A549 (cell line): ENCODE measurements at regions not wholly inside any gene's neighbourhood (a gene's known extent, or its start where the extent isn't known, plus 50 kb on each side); places are given as distances from the start of the nearest gene placed in this dataset.

Source experiments
- ATAC-seq, 2 experiments: fragments of 200-7000 bp in 1 of 2; fragments of >200 bp in 1 of 2; cut with Nextera tagmentation in 1 of 2; cut with Tn5 transposase in 1 of 2; 3 replicates each; pipeline versions ENCODE4 v1.8.0 to v1.9.1; 2018 to 2020; ENCODE audit warnings: mild to moderate bottlenecking in 1 of 2, moderate library complexity in 1 of 2
- CTCF ChIA-PET: fragments of 300-600 bp; sonication (Branson Sonifier 250); formaldehyde crosslinking; extraction: SDS; loops from one replicate; lab custom pipeline; 2021; ENCODE audit warnings: antibody characterized with exemption, inconsistent platforms; lab: Yijun Ruan, JAX
- POLR2A ChIA-PET: fragments of 350-600 bp; formaldehyde crosslinking; extraction: SDS; loops from one replicate; lab custom pipeline; 2021; ENCODE audit warnings: antibody characterized with exemption, inconsistent platforms; lab: Yijun Ruan, JAX
- DNase-seq, 2 experiments: peaks; one replicate each; pipeline versions ENCODE4 v3.0.0 to v3.0.0-alpha.2; 2011 to 2016; ENCODE audit warnings: low read depth in 1 of 2, low spot score in 1 of 2
- FAIRE-seq: peaks from 2 replicates; lab custom pipeline; 2011; peaks lifted over from hg19 to GRCh38; lab: Jason Lieb, UNC
- H3K27ac ChIP-seq, 2 experiments: fragments of >200 bp; sonication (Bioruptor Twin); formaldehyde crosslinking; 3 replicates each; pipeline ENCODE4 v1.5.1; 2016 to 2017
- H3K4me1 ChIP-seq: fragments of >200 bp; sonication (Bioruptor Twin); formaldehyde crosslinking; 3 replicates; pipeline ENCODE4 v1.6.1; 2016
- H3K4me2 ChIP-seq: fragments of >200 bp; sonication (Bioruptor Twin); formaldehyde crosslinking; 3 replicates; pipeline ENCODE4 v1.6.1; 2016
- H3K4me3 ChIP-seq: fragments of >200 bp; sonication (Bioruptor Twin); formaldehyde crosslinking; 3 replicates; pipeline ENCODE4 v1.5.1; 2016
- H3K9me3 ChIP-seq: fragments of >200 bp; sonication (Bioruptor Twin); formaldehyde crosslinking; 3 replicates; pipeline ENCODE4 v1.6.1; 2016
- ATOH8 ChIP-seq: fragments of 250-450 bp; sonication (Bioruptor Pico); IDR thresholded peaks from 2 replicates; pipeline ENCODE4 v1.5.0; 2020; ENCODE audit warnings: low read depth, mild to moderate bottlenecking, moderate library complexity
- BHLHE40 ChIP-seq: IDR thresholded peaks from 2 replicates; pipeline ENCODE4 v1.6.1; 2012; ENCODE audit warnings: low read depth, low read length, inconsistent platforms
- CEBPB ChIP-seq, 2 experiments: fragments of >200 bp in 1 of 2; sonication (Bioruptor Twin) in 1 of 2; formaldehyde crosslinking in 1 of 2; IDR thresholded peaks; 2 replicates each; pipeline ENCODE4 v1.6.1; 2012 to 2016
- CHD2 ChIP-seq: fragments of 150-350 bp; IDR thresholded peaks from 2 replicates; pipeline ENCODE4 v1.6.1; 2014; ENCODE audit warnings: low read length; ENCODE audit not compliant: partially characterized antibody
- CHD4 ChIP-seq: fragments of 200-600 bp; sonication (generic); IDR thresholded peaks from 2 replicates; pipeline ENCODE4 v1.6.1; 2016; ENCODE audit warnings: antibody characterized with exemption, mild to moderate bottlenecking, borderline replicate concordance
- E2F6 ChIP-seq: IDR thresholded peaks from 2 replicates; pipeline ENCODE4 v1.6.1; 2012; ENCODE audit warnings: low read depth, borderline replicate concordance
- EHMT2 ChIP-seq: fragments of 200-600 bp; sonication (generic); IDR thresholded peaks from 2 replicates; pipeline ENCODE4 v1.6.1; 2016; ENCODE audit warnings: antibody characterized with exemption, low read depth, mild to moderate bottlenecking, moderate library complexity
- ELK1 ChIP-seq: fragments of 150-350 bp; IDR thresholded peaks from 2 replicates; pipeline ENCODE4 v1.6.1; 2014; ENCODE audit warnings: low read depth, mild to moderate bottlenecking, low read length
- GATA3 ChIP-seq: IDR thresholded peaks from 2 replicates; pipeline ENCODE4 v1.6.1; 2012; ENCODE audit warnings: borderline replicate concordance
- HDAC2 ChIP-seq: fragments of 200-600 bp; sonication (generic); IDR thresholded peaks from 2 replicates; pipeline ENCODE4 v1.6.1; 2016
- HOXB13 ChIP-seq: fragments of 250-450 bp; sonication (Bioruptor Pico); IDR thresholded peaks from 2 replicates; pipeline ENCODE4 v1.5.0; 2020; ENCODE audit warnings: low read depth, mild to moderate bottlenecking, moderate library complexity
- HOXB5 ChIP-seq: fragments of 250-450 bp; sonication (Bioruptor Pico); IDR thresholded peaks from 2 replicates; pipeline ENCODE4 v1.5.0; 2020; ENCODE audit warnings: mild to moderate bottlenecking, moderate library complexity
- JUN ChIP-seq, 2 experiments: fragments of >200 bp; sonication (Bioruptor Twin); formaldehyde crosslinking; IDR thresholded peaks; 2 replicates in 1 of 2; 3 replicates in 1 of 2; pipeline ENCODE4 v1.6.1; 2016 to 2017
- KDM1A ChIP-seq: fragments of 200-600 bp; sonication (generic); IDR thresholded peaks from 2 replicates; pipeline ENCODE4 v1.6.1; 2016; ENCODE audit warnings: low read depth, mild to moderate bottlenecking
- MAFK ChIP-seq: fragments of 450-650 bp; IDR thresholded peaks from 2 replicates; pipeline ENCODE4 v1.6.1; 2014; ENCODE audit not compliant: partially characterized antibody
- MAZ ChIP-seq: fragments of 150-350 bp; IDR thresholded peaks from 2 replicates; pipeline ENCODE4 v1.6.1; 2014; ENCODE audit warnings: antibody characterized with exemption, low read depth, low read length, borderline replicate concordance
- MYC ChIP-seq: IDR thresholded peaks from 2 replicates; pipeline ENCODE4 v1.6.1; 2012; ENCODE audit warnings: mild to moderate bottlenecking, inconsistent platforms, low read length, improper control_type of control experiment, borderline replicate concordance
- NFE2L2 ChIP-seq: fragments of 150-350 bp; conservative IDR thresholded peaks from 2 replicates; pipeline ENCODE4 v1.6.1; 2014; ENCODE audit warnings: low read length
- NPAS2 ChIP-seq: fragments of 250-450 bp; sonication (Bioruptor Pico); IDR thresholded peaks from 2 replicates; pipeline ENCODE4 v1.8.0; 2022; ENCODE audit warnings: mild to moderate bottlenecking, moderate library complexity, borderline replicate concordance
- PHF8 ChIP-seq: fragments of 200-600 bp; sonication (generic); IDR thresholded peaks from 2 replicates; pipeline ENCODE4 v1.6.1; 2016; ENCODE audit warnings: low read depth, mild to moderate bottlenecking, antibody characterized with exemption, moderate library complexity, borderline replicate concordance
- POLR2A ChIP-seq: IDR thresholded peaks from 2 replicates; pipeline ENCODE4 v1.6.1; 2012; ENCODE audit warnings: mild to moderate bottlenecking, low read length
- RAD21 ChIP-seq, 2 experiments: fragments of >200 bp in 1 of 2; sonication (Bioruptor Twin) in 1 of 2; formaldehyde crosslinking in 1 of 2; IDR thresholded peaks in 1 of 2; conservative IDR thresholded peaks in 1 of 2; 2 replicates in 1 of 2; 3 replicates in 1 of 2; pipeline ENCODE4 v1.6.1; 2012 to 2018; ENCODE audit warnings: inconsistent platforms in 1 of 2
- RARB ChIP-seq: fragments of 250-450 bp; sonication (Bioruptor Pico); IDR thresholded peaks from 2 replicates; pipeline ENCODE4 v1.8.0; 2021; ENCODE audit warnings: mild to moderate bottlenecking, moderate library complexity
- RFX5 ChIP-seq: fragments of 450-650 bp; IDR thresholded peaks from 2 replicates; pipeline ENCODE4 v1.7.1; 2014; ENCODE audit warnings: antibody characterized with exemption, mild to moderate bottlenecking, moderate library complexity
- RNF2 ChIP-seq: fragments of 200-600 bp; sonication (generic); IDR thresholded peaks from 2 replicates; pipeline ENCODE4 v1.6.1; 2016; ENCODE audit warnings: low read depth, mild to moderate bottlenecking, antibody characterized with exemption, moderate library complexity, borderline replicate concordance
- SMC3 ChIP-seq: fragments of >200 bp; sonication (Bioruptor Twin); formaldehyde crosslinking; IDR thresholded peaks from 3 replicates; pipeline ENCODE4 v1.6.1; 2018; ENCODE audit warnings: inconsistent platforms
- TFCP2L1 ChIP-seq: fragments of 250-450 bp; sonication (Bioruptor Pico); IDR thresholded peaks from 2 replicates; pipeline ENCODE4 v1.5.0; 2021; ENCODE audit warnings: mild to moderate bottlenecking
- ZC3H11A ChIP-seq: fragments of 450-650 bp; IDR thresholded peaks from 2 replicates; pipeline ENCODE4 v1.6.1; 2014; ENCODE audit warnings: antibody characterized with exemption, mild to moderate bottlenecking
- ZSCAN20 ChIP-seq: fragments of 250-450 bp; sonication (Bioruptor Pico); IDR thresholded peaks from 2 replicates; pipeline ENCODE4 v1.8.0; 2022; ENCODE audit warnings: mild to moderate bottlenecking, moderate library complexity
- WGBS: methylation state at CpG from one replicate; pipeline ENCODE4 v1.1.6; 2017; ENCODE audit errors: missing lambda C conversion rate; 5-methylcytosine and 5-hydroxymethylcytosine counted together
- TF ChIP-seq, protein P1 (sequence below): IDR thresholded peaks from 2 replicates; pipeline ENCODE4 v1.6.1; 2012

DNA sequence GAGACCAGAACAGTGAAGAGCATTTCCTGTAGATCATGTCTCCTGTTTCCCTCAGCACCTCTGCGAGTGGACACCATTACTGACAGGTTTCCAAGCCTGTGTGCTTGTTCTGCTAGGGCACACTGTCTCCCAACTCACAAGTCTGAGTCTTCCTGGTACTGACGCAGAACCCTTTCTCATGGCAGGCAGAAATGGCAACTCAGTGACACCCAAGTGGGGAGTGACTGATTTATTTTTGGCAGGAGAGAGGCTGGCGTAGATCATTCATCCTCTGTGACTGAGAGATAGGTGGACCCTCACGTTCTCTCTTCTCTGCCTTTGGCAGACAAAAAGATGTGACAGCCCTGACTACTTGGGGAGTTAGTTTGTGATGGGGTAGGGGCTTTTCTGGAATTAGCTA, 183.4 kb downstream of the RFC3 start:
- no peak for ATAC-seq
- no peak for DNase-seq
- CTCF ChIA-PET = no interaction called here
- Histone ChIP-seq H3K4me2 (no peak overlapping the region), H3K9me3 (no peaks in the 10 kb centered on the region), H3K4me3 (no peak overlapping the region), H3K27ac (no peak overlapping the region), H3K4me1 (peaks cover 7% of the 10 kb centered on the region; the same call in 1 of the 3 replicates)
- no peak for FAIRE-seq
- TF ChIP-seq SMC3 (no peak), BHLHE40 (no peak), ZC3H11A (no peak), RNF2 (no peak), ATOH8 (CRISPR knock-in tag) (no peak), TFCP2L1 (CRISPR knock-in tag) (no peak), NPAS2 (no peak), HOXB5 (CRISPR knock-in tag) (no peak), KDM1A (no peak), RAD21 (conservative IDR thresholded peaks at IDR 0.05 in 1 of 2, IDR thresholded peaks at IDR 0.05 in 1 of 2) (no peak), HDAC2 (no peak), CHD4 (no peak), POLR2A (no peak), HOXB13 (CRISPR knock-in tag) (no peak), RARB (CRISPR knock-in tag) (no peak)
- WGBS = 82% methylated on average over 4 of the region's 4 CpGs
- POLR2A ChIA-PET = no interaction called here

GRCh38 chr13:34002141-34002540, 184.2 kb downstream of the RFC3 start:
- WGBS = 69% methylated on average over 1 of the region's 1 CpG
- POLR2A ChIA-PET = no interaction called here
- Histone ChIP-seq H3K9me3 (no peaks in the 10 kb centered on the region), H3K4me2 (no peak overlapping the region), H3K4me1 (peaks cover 7% of the 10 kb centered on the region; the same call in 1 of the 3 replicates), H3K27ac (no peak overlapping the region), H3K4me3 (no peak overlapping the region)
- CTCF ChIA-PET = no interaction called here
- no peak for ATAC-seq
- FAIRE-seq = no peak
- TF ChIP-seq GATA3 (no peak), E2F6 (no peak), NFE2L2 (no peak), HDAC2 (no peak), ZSCAN20 (CRISPR knock-in tag) (no peak), CHD2 (no peak), PHF8 (no peak), MAZ (no peak), EHMT2 (no peak), RFX5 (no peak), JUN (IDR thresholded peaks at IDR 0.05) (no peak), CEBPB (IDR thresholded peaks at IDR 0.05) (no peak), MAFK (no peak), RARB (CRISPR knock-in tag) (no peak), HOXB5 (CRISPR knock-in tag) (no peak), ELK1 (no peak), MYC (no peak)
- TF ChIP-seq, protein P1, sequence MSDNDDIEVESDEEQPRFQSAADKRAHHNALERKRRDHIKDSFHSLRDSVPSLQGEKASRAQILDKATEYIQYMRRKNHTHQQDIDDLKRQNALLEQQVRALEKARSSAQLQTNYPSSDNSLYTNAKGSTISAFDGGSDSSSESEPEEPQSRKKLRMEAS = no peak
- no peak for DNase-seq
